ENCODE measurements at regions not wholly inside any gene's neighbourhood (a gene's known extent, or its start where the extent isn't known, plus 50 kb on each side); places are given as distances from the start of the nearest gene placed in this dataset.

- DNase-seq (ENCODE audit: low read depth) = no peak
- peak; percentile 41 for TF ChIP-seq CTCF (IDR thresholded peaks at IDR 0.05; ENCODE audit: insufficient read depth, low read depth, low read length)
- no peak overlapping the region for H3K4me3 ChIP-seq (ENCODE audit: low read depth, low read length)
Observed at GRCh38 chrX:46386511-46386910, 158.7 kb downstream of the ZNF674 start.

GRCh38 chrX:46383006-46383405 lies 162.2 kb downstream of the ZNF674 start:
- no peak for DNase-seq (ENCODE audit: low read depth)
- no peak for TF ChIP-seq CTCF (IDR thresholded peaks at IDR 0.05; ENCODE audit: insufficient read depth, low read depth, low read length)
- no peak overlapping the region for H3K4me3 ChIP-seq (ENCODE audit: low read depth, low read length)

GRCh38 chrX:46382595-46382994 lies 162.6 kb downstream of the ZNF674 start:
- TF ChIP-seq CTCF (IDR thresholded peaks at IDR 0.05; ENCODE audit: insufficient read depth, low read depth, low read length) = no peak
- DNase-seq (ENCODE audit: low read depth) = no peak
- no peak overlapping the region for H3K4me3 ChIP-seq (ENCODE audit: low read depth, low read length)

GRCh38 chrX:46381630-46382029 lies 163.6 kb downstream of the ZNF674 start:
- peak; percentile 25 for DNase-seq (ENCODE audit: low read depth)
- TF ChIP-seq CTCF (IDR thresholded peaks at IDR 0.05; ENCODE audit: insufficient read depth, low read depth, low read length) = peak; percentile 49

GRCh38 chrX:46380148-46380752 lies 165.0 kb downstream of the ZNF674 start:
- no peak overlapping the region for H3K4me3 ChIP-seq (ENCODE audit: low read depth, low read length)
- DNase-seq (ENCODE audit: low read depth) = no peak
- no peak for TF ChIP-seq CTCF (IDR thresholded peaks at IDR 0.05; ENCODE audit: insufficient read depth, low read depth, low read length)

More at GRCh38 chrX:46381630-46382029, 163.6 kb downstream of the ZNF674 start:
- no peak overlapping the region for H3K4me3 ChIP-seq (ENCODE audit: low read depth, low read length)

- no peak overlapping the region for H3K4me3 ChIP-seq (ENCODE audit: low read depth, low read length)
- DNase-seq (ENCODE audit: low read depth) = peak; percentile 61
- peak; percentile 47 for TF ChIP-seq CTCF (IDR thresholded peaks at IDR 0.05; ENCODE audit: insufficient read depth, low read depth, low read length)
Observed at GRCh38 chrX:46376246-46376885, 168.9 kb downstream of the ZNF674 start.
